SK-N-SH (cell line): ENCODE measurements at regions not wholly inside any gene's neighbourhood (a gene's known extent, or its start where the extent isn't known, plus 50 kb on each side); places are given as distances from the start of the nearest gene placed in this dataset.

Experiments
- CTCF ChIA-PET: fragments of 300-600, 350-600 bp; formaldehyde crosslinking; extraction: SDS; loops from one replicate; lab custom pipeline; 2021; lab: Yijun Ruan, JAX
- POLR2A ChIA-PET: fragments of 350-600 bp; sonication (Branson Sonifier 250); formaldehyde crosslinking; extraction: SDS; loops from one replicate; lab custom pipeline; 2020; ENCODE audit warnings: antibody characterized with exemption, inconsistent platforms; lab: Yijun Ruan, JAX
- DNase-seq: peaks from one replicate; pipeline ENCODE4 v3.0.0; 2012
- H2AFZ ChIP-seq: fragments of 200-600 bp; sonication (generic); 2 replicates; pipeline ENCODE4 v1.8.1; 2016; ENCODE audit warnings: antibody characterized with exemption, mild to moderate bottlenecking, low read depth
- H3F3A ChIP-seq: fragments of 200-600 bp; sonication (generic); replicated peaks from 2 replicates; pipeline ENCODE3; 2016; ENCODE audit warnings: antibody characterized with exemption, mild to moderate bottlenecking; ENCODE audit not compliant: insufficient read depth
- H3K27ac ChIP-seq, 2 experiments: fragments of 200-500 bp in 1 of 2; fragments of 200-600 bp in 1 of 2; sonication (Bioruptor generic) in 1 of 2; sonication (generic), shearing (Covaris generic) in 1 of 2; 2 replicates each; pipeline versions ENCODE4 v1.5.1 to v1.6.1; 2014 to 2016; ENCODE audit warnings: low read depth in 2 of 2, inconsistent platforms in 1 of 2, low read length in 1 of 2, mild to moderate bottlenecking in 1 of 2, mixed read lengths in 1 of 2
- H3K27me3 ChIP-seq: fragments of 200-600 bp; sonication (generic), shearing (Covaris generic); 2 replicates; pipeline ENCODE4 v1.6.1; 2016; ENCODE audit warnings: mixed run types; ENCODE audit not compliant: insufficient read depth
- H3K36me3 ChIP-seq, 2 experiments: fragments of 200-500 bp in 1 of 2; fragments of 200-600 bp in 1 of 2; sonication (Bioruptor generic) in 1 of 2; sonication (generic) in 1 of 2; replicated peaks in 1 of 2; 2 replicates each; pipeline versions ENCODE3 to v1.5.1; 2014 to 2016; ENCODE audit warnings: low read length in 1 of 2, mild to moderate bottlenecking in 1 of 2; ENCODE audit not compliant: insufficient read depth in 2 of 2, control insufficient read depth in 1 of 2
- H3K4me1 ChIP-seq, 2 experiments: fragments of 200-500 bp in 1 of 2; fragments of 200-600 bp in 1 of 2; sonication (Bioruptor generic) in 1 of 2; sonication (generic), shearing (Covaris generic) in 1 of 2; 2 replicates each; pipeline versions ENCODE4 v1.5.1 to v1.6.1; 2014 to 2016; ENCODE audit warnings: low read depth in 1 of 2, low read length in 1 of 2, mixed run types in 1 of 2; ENCODE audit not compliant: insufficient read depth in 2 of 2, control insufficient read depth in 1 of 2
- H3K4me2 ChIP-seq: fragments of 200-600 bp; sonication (generic), shearing (Covaris generic); 2 replicates; pipeline ENCODE4 v1.6.1; 2017; ENCODE audit warnings: mixed run types
- H3K4me3 ChIP-seq, 2 experiments: fragments of 200-500 bp in 1 of 2; fragments of 200-600 bp in 1 of 2; sonication (Bioruptor generic) in 1 of 2; sonication (generic), shearing (Covaris generic) in 1 of 2; 2 replicates each; pipeline versions ENCODE4 v1.5.1 to v1.8.1; 2014 to 2016; ENCODE audit warnings: low read depth in 2 of 2, inconsistent platforms in 1 of 2, low read length in 1 of 2, mild to moderate bottlenecking in 1 of 2, mixed read lengths in 1 of 2, moderate library complexity in 1 of 2
- H3K79me2 ChIP-seq: fragments of 200-600 bp; sonication (generic); 2 replicates; pipeline ENCODE4 v1.8.1; 2017; ENCODE audit warnings: mild to moderate bottlenecking; ENCODE audit not compliant: insufficient read depth
- H3K9ac ChIP-seq: fragments of 200-600 bp; sonication (generic); 2 replicates; pipeline ENCODE4 v1.6.1; 2017; ENCODE audit warnings: mixed run types
- H3K9me2 ChIP-seq: fragments of 200-600 bp; sonication (generic); 2 replicates; pipeline ENCODE4 v1.6.1; 2017; ENCODE audit warnings: mixed run types
- H3K9me3 ChIP-seq: fragments of 200-600 bp; sonication (generic); 2 replicates; pipeline ENCODE4 v1.6.1; 2017; ENCODE audit warnings: mixed run types, mild to moderate bottlenecking, moderate library complexity
- H4K20me1 ChIP-seq: fragments of 200-600 bp; sonication (generic); 2 replicates; pipeline ENCODE4 v1.6.1; 2017; ENCODE audit warnings: mild to moderate bottlenecking, mixed run types; ENCODE audit not compliant: insufficient read depth
- EZH2phosphoT487 ChIP-seq: fragments of 200-600 bp; sonication (generic); IDR thresholded peaks from 2 replicates; pipeline ENCODE4 v1.6.1; 2017; ENCODE audit warnings: low read depth, mixed run types, mild to moderate bottlenecking, antibody characterized with exemption, moderate library complexity, borderline replicate concordance
- FOSL2 ChIP-seq: IDR thresholded peaks from 2 replicates; pipeline ENCODE4 v1.4.0; 2012; ENCODE audit warnings: low read depth, mild to moderate bottlenecking, moderate library complexity, borderline replicate concordance
- GATA2 ChIP-seq: sonication (generic); formaldehyde crosslinking; IDR thresholded peaks from 2 replicates; pipeline ENCODE4 v1.5.0; 2020; ENCODE audit warnings: mild to moderate bottlenecking, missing genetic modification reagents
- IRF3 ChIP-seq: fragments of 150-350 bp; IDR thresholded peaks from 2 replicates; pipeline ENCODE4 v1.6.1; 2016; ENCODE audit warnings: mild to moderate bottlenecking, low read depth, low read length
- PBX3 ChIP-seq: IDR thresholded peaks from 2 replicates; pipeline ENCODE4; 2012
- RCOR1 ChIP-seq: fragments of 150-350 bp; IDR thresholded peaks from 2 replicates; pipeline ENCODE4 v1.6.1; 2017; ENCODE audit warnings: antibody characterized with exemption, low read length
- REST ChIP-seq: IDR thresholded peaks from 2 replicates; pipeline ENCODE4 v1.6.1; 2012; ENCODE audit warnings: mild to moderate bottlenecking, low read depth, low read length, moderate library complexity
- RFX5 ChIP-seq: IDR thresholded peaks from 2 replicates; pipeline ENCODE4 v1.6.1; 2012; ENCODE audit warnings: mild to moderate bottlenecking, improper control_type of control experiment, low read length
- TCF12 ChIP-seq: IDR thresholded peaks from 2 replicates; pipeline ENCODE4 v1.4.0; 2012
- TEAD4 ChIP-seq: IDR thresholded peaks from 2 replicates; pipeline ENCODE4 v1.4.0; 2012; ENCODE audit warnings: mild to moderate bottlenecking, borderline replicate concordance; ENCODE audit not compliant: insufficient read depth
- WGBS: methylation state at CpG from one replicate; pipeline ENCODE4 v1.1.6; 2017; ENCODE audit warnings: low lambda C conversion rate; 5-methylcytosine and 5-hydroxymethylcytosine counted together

GRCh38 chr18:43965691-43966090 is 688.4 kb upstream of the SYT4 start:
- H2AFZ ChIP-seq, result no peak overlapping the region
- H3K27me3 ChIP-seq, result no peaks in the 10 kb centered on the region
- no peaks in the 10 kb centered on the region for H3F3A ChIP-seq
- no peak overlapping the region for H3K4me3 ChIP-seq
- H3K4me2 ChIP-seq, result no peak overlapping the region
- WGBS, result 65% methylated on average over 4 of the region's 4 CpGs
- ChIA-PET POLR2A (no interaction called here), CTCF (no interaction called here)
- H3K9me3 ChIP-seq, result no peaks in the 10 kb centered on the region
- H3K4me1 ChIP-seq, result no peaks in the 10 kb centered on the region; a peak in 1 of 4 replicates
- no peaks in the 10 kb centered on the region for H3K79me2 ChIP-seq
- no peaks in the 10 kb centered on the region for H3K36me3 ChIP-seq
- H3K27ac ChIP-seq, result no peak overlapping the region
- no peak for DNase-seq
- TF ChIP-seq RFX5 (no peak), EZH2phosphoT487 (no peak), REST (no peak), TCF12 (no peak), PBX3 (no peak), TEAD4 (no peak), IRF3 (no peak), RCOR1 (no peak), FOSL2 (no peak)
- H3K9me2 ChIP-seq, result no peaks in the 10 kb centered on the region; the same call in 1 of the 2 replicates
- no peaks in the 10 kb centered on the region for H4K20me1 ChIP-seq
- H3K9ac ChIP-seq, result no peak overlapping the region

- no peak overlapping the region for H3K4me3 ChIP-seq
- no peaks in the 10 kb centered on the region for H3K9me3 ChIP-seq
- WGBS, result 80% methylated on average over 4 of the region's 4 CpGs
- no peaks in the 10 kb centered on the region for H3K4me1 ChIP-seq
- no peak for TF ChIP-seq GATA2 (CRISPR knock-in tag)
- H3K27me3 ChIP-seq, result no peaks in the 10 kb centered on the region
- no peaks in the 10 kb centered on the region; the same call in 1 of the 2 replicates for H3K9me2 ChIP-seq
- no peak overlapping the region for H3K27ac ChIP-seq
- H3K79me2 ChIP-seq, result no peaks in the 10 kb centered on the region
- no peak overlapping the region for H3K9ac ChIP-seq
- H2AFZ ChIP-seq, result no peak overlapping the region
- ChIA-PET POLR2A (no interaction called here), CTCF (no interaction called here)
- no peaks in the 10 kb centered on the region for H3F3A ChIP-seq
- H4K20me1 ChIP-seq, result no peaks in the 10 kb centered on the region
- no peak for DNase-seq
- H3K36me3 ChIP-seq, result no peaks in the 10 kb centered on the region
- no peak overlapping the region for H3K4me2 ChIP-seq
Observed at GRCh38 chr18:43970656-43971055, 693.4 kb upstream of the SYT4 start.
